Keratinocyte (primary cell): ENCODE measurements at regions not wholly inside any gene's neighbourhood (a gene's known extent, or its start where the extent isn't known, plus 50 kb on each side); places are given as distances from the start of the nearest gene placed in this dataset.

ENCODE experiments used
- EZH2 ChIP-seq: IDR thresholded peaks from one replicate; pipeline ENCODE4 v1.6.1; 2012; ENCODE audit warnings: inconsistent platforms, mild to moderate bottlenecking, low read length, moderate library complexity
- TF ChIP-seq, protein P1 (sequence below), 3 experiments: IDR thresholded peaks in 1 of 3; conservative IDR thresholded peaks in 1 of 3; optimal IDR thresholded peaks in 1 of 3; 2 replicates in 2 of 3; 3 replicates in 1 of 3; pipeline versions ENCODE3 to v1.5.1; 2011; ENCODE audit warnings: low read length in 3 of 3, mild to moderate bottlenecking in 3 of 3, moderate library complexity in 2 of 3, control low read depth in 1 of 3, inconsistent platforms in 1 of 3; ENCODE audit not compliant: insufficient read depth in 2 of 3; ENCODE audit errors: extremely low read depth in 1 of 3

DNA sequence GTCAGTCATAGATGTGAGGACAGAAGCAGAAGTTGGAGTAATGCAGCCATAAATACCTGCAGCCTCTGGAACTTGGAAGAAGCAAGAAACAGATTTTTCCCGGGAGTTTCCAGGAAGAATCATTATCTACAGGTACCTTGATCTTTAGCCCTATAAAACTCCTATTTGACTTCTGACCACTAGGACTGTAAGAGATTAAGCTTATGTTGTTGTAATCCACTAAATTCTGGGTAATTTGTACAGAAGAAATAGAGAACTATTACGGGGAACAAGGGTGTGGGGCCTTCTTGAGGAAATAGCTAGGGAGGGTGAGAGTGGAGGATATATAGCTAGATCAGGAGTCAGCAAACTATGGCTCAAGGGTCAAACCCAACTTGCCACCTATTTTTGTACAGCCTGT, 353.2 kb downstream of the SLC4A3 start:
- TF ChIP-seq, protein P1, sequence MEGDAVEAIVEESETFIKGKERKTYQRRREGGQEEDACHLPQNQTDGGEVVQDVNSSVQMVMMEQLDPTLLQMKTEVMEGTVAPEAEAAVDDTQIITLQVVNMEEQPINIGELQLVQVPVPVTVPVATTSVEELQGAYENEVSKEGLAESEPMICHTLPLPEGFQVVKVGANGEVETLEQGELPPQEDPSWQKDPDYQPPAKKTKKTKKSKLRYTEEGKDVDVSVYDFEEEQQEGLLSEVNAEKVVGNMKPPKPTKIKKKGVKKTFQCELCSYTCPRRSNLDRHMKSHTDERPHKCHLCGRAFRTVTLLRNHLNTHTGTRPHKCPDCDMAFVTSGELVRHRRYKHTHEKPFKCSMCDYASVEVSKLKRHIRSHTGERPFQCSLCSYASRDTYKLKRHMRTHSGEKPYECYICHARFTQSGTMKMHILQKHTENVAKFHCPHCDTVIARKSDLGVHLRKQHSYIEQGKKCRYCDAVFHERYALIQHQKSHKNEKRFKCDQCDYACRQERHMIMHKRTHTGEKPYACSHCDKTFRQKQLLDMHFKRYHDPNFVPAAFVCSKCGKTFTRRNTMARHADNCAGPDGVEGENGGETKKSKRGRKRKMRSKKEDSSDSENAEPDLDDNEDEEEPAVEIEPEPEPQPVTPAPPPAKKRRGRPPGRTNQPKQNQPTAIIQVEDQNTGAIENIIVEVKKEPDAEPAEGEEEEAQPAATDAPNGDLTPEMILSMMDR (optimal IDR thresholded peaks at IDR 0.05 in 1 of 3, IDR thresholded peaks at IDR 0.05 in 1 of 3, conservative IDR thresholded peaks at IDR 0.05 in 1 of 3; ENCODE audit: extremely low read depth in 1 of 3, insufficient read depth in 2 of 3, low read length in 3 of 3): no peak
- TF ChIP-seq EZH2: no peak
